HG02642 (cell line): ENCODE measurements at regions not wholly inside any gene's neighbourhood (a gene's known extent, or its start where the extent isn't known, plus 50 kb on each side); places are given as distances from the start of the nearest gene placed in this dataset.
"Not testable (repeated sequence)": the region's sequence is repeated elsewhere in the genome, so short reads cannot be mapped to it uniquely, and the experiment has no call there.

Experiments used
- ATAC-seq: cut with Tn5 transposase; IDR thresholded peaks from one replicate; pipeline ENCODE4 v1.9.1; 2021; ENCODE audit warnings: mild to moderate bottlenecking; ENCODE audit not compliant: unreplicated experiment, poor library complexity

DNA sequence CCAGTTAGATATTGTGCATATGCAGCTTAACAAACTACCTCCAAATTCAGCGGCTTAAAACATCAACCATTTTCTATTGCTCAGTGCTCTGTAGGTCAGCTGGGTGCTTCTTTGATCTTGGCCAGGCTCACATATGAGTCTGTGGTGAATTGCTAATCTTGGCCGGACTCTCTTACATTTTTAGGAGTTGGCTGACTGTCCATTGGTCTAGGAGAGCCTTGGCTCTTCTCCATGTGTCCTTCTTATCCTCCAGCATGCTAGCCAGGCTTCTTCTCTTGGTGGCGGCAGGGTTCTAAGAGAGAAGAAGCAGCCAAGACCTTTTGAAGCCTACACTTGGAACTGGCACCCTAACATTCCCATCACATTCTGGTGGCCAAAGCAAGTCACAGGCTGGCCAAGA lies 174.3 kb upstream of the PWP1 start:
- no peak for ATAC-seq

DNA sequence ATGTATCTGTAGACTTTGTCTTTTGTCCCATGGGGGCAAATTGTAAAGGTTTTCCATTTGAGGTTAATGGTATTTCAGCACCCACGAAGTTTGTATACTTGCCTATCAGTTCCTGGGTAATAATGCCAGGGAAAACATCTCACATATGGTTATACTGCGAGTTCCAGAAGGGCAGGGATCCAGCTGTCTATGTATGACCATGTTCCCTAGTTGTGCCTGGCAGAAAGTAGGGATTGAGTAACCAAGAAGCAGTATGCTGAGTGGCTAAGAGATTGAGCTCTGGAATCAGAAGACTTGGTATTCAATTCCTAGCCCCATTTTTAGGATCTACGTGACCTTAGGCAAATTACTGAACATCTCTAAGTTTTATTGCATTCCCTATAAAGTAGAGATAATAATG lies 173.2 kb upstream of the PWP1 start:
- no peak for ATAC-seq

DNA sequence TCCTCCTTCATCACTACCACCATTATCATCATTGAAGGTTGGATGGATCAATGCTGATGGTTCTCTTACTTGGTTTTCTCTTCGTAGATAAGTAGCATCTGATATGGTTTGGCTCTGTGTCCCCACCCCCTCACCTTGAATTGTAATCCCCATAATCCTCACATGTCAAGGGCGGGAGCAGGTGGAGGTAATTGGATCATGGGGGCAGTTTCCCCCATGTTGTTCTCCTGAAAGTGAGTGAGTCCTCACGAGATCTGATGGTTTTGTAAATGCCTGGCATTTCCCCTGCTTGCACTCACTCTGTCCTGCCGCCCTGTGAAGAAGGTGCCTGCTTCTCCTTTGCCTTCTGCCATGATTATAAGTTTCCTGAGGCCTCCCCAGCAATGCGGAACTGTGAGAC lies 172.4 kb upstream of the PWP1 start:
- ATAC-seq = no peak

DNA sequence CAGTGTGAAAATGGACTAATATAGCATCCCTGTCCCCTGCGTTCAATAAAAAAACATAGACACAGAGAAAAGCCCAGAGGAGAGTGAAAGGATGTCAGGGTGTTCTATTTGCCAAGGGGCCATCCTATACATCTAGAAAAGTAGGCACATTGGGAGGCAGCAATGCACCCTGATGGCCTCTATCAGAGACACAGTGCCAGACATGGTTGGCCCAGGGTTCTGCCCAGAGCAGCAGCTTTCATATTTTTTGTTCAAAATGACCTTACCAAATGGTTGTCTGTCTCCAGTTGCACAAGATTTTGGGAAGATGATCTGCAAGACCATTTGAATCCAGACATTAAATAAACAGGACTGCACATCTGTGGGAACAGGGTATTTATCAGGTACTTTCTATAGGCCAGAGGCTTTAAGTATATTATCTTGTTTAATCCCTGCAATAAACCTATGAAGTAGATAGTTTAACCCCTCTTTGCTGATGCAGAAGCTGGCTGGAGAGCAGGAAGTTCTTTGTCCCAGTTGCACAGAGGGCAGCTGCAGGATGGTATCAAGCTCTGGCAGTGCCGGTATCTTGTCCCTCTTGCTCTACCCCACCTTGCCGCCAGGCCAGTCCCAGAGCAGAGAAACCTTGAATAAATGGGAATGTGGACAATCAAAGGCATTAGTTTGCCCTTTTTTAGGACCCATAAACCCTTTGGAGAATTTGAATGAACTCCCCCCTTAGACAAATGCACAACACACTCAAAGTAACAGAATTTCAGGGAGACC lies 171.8 kb upstream of the PWP1 start:
- ATAC-seq = no peak

DNA sequence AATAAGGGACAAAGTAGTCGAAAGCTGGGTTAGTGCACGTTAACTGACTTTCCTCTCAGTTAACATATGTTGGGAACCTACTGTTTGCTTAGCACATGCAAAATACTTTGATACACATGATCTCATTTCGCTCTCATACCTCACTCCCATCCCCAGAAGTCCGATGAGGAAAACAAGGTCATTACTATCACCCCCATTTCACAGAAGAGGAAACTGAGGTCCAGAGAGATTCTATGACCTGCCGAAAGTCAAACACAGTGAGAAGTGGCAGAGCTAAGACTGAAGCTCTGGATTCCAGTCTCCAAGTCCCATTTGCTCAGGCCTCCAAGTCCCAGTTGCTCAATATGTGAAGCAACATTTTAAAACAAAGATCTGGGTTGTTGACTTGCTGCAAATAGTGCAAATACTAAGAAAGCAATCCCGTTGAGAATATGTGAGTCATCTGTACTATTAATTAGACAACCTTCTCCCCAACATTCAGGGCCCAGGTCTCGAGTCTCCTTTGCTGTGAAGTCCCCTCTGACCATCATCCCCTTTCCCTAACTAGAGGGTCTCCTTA lies 170.6 kb upstream of the PWP1 start:
- no peak for ATAC-seq

DNA sequence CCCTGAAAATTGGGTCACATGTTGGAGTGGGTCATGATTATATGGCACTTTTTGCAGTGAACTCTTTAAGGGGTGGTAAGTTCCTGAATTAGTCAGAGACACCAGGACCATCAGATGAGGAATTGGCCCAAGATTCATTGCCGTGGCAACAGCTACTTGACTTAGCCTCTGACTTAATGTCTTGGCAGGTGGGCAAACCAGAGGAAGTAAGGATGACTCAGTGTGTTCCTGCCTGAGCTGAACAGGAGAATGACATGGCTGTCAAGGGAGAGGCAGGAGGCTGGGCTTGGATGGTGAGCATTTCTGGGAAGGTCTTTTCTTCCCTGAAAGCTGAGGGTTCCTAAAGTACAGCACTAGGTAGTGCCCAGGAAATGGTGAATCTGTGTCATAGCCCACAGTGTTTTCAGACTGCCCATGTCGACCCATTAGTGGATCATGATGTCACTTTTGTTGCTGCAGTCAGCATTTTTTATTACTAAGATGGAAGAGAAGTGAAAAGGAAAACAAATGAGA lies 170.1 kb upstream of the PWP1 start:
- ATAC-seq = no peak

DNA sequence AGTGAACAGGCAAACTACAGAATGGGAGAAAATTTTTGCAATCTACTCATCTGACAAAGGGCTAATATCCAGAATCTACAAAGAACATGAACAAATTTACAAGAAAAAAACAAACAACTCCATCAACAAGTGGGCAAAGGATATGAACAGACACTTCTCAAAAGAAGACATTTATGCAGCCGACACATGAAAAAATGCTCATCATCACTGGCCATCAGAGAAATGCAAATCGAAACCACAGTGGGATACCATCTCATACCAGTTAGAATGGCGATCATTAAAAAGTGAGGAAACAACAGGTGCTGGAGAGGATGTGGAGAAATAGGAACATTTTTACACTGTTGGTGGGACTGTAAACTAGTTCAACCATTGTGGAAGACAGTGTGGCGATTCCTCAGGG lies 167.8 kb upstream of the PWP1 start:
- ATAC-seq = not testable (repeated sequence)

DNA sequence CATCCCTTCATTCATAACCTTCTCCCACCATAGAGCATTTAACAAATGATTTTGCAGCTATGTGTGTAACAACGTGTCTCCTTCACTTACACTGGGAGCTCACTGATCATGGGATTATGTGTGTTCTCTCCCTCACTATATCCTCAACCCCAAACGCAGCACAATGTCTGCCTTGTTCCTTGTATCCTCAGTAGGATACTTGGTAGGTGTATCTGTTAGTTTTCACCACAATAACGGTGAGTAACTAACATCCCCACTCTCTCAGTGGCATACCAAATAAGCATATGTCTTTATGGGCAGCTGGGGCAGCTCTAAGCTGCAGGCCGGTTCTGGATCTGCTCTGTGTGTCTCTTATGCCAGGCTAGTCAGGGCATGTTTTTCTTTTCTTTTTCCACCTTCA lies 166.7 kb upstream of the PWP1 start:
- ATAC-seq = no peak

DNA sequence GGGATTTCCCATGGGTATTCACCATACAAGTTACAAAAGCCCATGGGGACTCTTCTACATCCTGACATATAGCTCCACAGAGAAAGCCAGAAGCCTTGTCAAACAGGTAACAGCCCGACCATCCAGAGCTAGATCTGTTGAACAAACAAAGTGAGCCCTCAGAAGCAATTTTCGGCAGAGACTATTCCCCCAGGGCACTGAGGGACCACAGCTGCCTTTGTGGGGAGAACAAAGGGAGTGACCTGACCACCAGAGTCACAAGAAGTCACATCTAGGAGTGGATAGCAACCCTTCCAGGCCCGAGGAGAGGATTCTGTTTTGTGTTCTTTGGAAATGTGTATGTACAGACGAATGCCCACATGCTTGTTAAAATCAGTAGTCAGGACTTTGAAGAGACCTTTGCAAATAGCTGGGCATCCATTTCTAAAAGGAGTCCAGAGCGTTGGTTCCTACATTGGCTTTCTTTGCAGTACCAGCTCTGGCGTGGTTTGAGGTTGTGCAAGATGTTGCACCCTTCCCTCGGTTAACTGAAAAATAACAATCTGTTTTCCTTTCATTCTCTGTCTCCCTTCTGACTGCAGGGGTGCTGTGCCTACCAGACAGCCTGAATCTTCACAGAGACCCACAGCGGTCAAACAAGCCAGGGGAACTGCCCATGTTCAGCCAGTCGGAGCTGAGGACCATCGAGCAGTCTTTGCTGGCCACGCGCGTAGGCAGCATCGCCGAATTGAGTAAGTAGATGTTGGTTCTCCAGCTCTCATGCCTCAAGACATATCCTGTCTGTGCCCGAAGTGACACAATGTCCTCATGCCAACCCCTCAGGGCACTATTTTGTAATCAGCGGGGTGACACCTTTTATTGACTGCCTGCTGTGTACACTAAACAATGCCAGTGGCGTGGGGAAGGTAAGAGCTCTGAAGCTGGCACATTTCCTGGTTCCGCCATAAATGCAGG lies 165.4 kb upstream of the PWP1 start:
- no peak for ATAC-seq

DNA sequence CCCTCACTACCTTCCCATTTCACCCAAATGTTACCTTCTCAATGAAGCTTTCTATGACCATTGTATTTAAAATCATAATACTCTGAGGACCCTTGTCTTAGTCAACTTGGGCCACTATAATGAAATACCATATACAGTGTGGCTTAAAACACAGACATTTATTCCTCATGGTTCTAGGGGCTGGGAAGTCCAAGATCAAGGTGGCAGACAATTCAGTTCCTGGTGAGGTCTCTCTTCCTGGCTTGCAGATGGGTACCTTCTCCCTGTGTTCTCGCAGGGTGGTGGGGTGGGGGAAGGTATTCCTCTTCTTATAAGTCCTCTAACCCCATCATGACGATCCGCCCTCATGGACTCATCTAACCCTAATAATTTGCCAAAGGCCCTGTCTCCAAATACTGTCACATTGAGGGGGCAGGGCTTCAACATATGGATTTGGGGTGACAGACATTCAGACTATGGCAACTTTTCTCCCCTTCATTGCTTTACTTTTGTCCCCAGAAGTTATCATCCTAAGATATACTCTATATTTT lies 163.7 kb upstream of the PWP1 start:
- no peak for ATAC-seq

DNA sequence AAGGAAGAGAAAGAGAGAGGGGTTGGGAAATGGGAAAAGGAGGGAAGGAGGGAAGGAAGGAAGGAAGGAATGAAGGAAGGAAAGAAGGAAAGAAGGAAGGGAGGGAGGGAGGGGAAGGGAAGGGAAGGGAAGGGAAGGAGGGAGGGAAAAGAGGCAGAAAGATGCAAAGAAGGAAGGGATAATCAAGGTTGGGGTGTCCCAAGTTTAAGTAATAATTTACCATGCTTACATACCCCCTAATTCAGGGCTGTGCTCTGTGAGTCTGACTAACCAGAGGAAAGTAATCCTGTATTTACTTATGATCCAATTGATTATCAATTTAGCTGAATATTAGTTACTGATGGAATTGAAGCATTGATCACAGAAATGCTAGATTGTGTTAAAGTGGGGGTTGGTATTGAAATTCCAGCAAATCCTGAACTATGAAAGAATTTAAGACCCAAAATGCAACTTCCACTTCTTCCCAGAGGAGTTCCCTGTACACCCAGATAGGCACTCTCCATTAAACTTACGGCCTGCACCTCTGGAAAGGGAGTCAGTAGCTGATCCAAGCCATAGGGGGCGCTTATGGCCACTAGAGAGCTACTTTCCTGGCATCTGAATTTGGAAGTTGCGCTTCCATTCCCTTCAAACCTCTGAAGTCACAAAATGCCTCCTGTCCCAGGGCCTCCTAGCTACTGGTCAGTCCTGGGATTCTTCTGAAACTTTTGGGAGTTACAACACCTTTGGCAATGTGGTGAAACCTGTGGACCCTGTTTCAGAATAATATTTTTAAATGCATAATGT lies 162.7 kb upstream of the PWP1 start:
- no peak for ATAC-seq

DNA sequence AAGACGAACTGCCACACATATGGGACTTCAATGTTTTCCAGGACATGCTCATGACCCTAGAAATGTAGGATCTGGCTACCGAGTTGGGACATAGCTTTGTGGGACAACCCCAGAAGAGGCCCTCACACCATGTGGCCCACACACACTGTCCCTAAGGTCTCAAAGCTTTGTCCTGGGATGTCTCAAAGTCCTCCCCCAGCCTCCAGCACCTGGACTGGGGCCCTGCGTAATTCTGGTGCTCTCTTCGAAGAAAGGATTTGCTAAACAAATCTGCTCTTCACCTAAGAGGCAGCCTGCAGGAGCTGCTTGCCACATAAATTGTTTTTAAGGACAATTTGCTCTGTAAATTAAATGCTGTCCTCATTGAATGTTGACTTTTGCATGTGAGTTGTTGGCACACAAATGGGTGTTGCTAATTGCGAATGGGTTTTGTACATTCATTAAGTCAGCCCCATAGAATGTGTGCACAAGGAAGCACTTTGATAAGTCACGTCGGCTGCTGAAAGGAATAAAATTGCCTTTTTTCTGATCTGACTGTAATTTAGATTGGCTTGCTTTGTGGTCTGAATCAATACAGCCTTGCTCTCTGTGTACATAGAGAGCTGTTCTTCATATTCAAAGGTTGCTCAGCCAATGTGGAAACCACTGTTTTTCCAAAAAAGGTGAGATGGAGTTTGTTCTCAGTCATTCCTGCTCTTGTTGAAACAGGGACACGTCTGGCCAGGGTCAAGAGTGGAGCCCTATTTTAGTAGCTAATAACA lies 161.6 kb upstream of the PWP1 start:
- no peak for ATAC-seq

DNA sequence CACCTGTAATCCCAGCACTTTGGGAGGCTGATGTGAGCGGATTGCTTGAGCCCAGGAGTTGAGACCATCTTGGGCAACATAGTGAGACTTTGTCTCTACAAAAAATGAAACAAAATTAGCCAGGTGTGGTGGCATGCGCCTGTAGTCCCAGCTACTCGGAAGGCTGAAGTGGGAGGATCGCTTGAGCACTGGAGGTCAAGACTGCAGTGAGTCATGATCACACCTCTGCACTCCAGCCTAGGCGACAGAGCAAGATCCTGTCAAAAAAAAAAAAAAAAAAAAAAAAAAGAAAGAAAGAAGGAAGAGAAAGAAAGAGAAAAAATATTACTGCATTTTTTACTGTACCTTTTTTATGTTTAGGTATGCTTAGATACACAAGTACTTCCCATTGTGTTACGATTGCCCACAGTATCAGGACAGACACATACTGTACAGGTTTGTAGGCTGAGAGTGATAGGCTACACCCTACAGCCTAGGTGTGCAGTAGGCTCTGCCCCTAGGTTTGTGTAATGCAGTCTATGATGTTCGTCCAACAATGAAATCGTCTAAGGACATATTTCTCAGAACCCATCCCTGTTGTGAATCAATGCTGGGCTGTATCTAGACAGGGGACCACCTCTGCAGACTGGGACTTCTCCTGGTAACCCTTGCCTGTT lies 160.4 kb upstream of the PWP1 start:
- ATAC-seq = no peak

DNA sequence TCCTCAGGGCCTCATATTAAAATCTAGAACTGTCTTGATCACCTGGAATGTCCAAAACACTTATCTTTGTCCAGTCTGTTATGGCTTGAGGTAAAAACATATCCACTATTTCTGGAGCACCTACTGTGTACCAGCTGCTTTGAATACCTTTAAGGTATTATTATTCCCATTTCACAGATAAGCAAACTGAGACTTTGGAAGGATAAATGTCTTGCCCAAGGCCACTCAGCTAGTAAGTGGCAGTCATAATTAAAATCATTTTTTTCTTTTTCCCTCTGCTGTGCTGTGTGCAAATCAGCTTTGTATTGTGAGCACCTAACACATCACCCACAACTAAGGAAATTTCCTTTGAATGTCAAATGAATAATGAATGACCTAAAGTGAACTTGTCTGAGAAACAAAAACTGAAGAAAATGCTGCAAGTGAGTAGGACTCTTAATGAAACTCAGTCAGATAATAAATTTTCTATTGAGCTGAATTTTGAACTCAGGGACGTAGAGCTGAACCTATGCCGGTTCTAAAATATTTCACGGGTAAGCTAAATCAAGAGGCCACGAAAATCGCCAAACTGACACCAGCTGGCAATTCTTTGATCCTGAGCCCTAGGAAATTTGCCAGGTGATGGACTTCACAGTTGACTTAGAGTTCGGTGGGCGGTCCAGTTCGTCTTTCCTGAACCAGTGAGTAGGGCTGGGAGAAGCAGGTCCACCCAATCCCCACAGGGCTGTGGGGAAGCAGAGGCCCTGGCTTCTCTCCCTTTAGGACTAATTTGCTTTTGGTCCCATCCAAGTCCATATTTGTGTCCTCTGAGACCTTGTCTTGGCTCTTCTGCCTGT lies 159.7 kb upstream of the PWP1 start:
- ATAC-seq = no peak

DNA sequence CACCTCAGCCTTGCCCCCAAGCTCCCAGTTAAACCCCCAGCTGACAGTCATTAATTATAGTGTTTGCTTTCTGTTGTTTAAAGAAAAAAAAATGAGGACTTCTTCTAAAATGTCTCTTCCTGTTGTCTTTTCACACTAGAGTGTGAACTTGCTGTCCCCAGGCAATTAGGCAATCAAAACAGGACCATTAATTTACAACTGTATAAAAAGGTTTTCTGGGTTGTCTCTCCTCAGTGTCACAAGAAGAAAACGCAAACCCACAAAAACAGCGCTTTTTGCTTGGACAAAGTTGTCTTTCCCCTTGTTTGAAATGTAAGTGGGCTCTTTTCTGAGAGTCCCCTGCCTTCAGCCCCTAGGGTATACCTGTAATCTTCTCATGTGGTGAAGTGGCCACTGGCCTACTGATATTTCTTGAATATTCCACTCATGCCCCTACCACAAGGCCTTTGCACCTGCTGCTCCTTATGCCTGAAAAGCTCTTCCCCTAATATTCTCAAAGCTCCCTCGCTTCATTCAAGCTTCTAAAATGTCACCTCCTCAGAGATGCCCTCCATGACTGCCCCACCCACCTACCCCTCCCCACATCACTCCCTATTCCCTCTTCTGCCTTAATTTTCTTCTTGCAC lies 158.9 kb upstream of the PWP1 start:
- no peak for ATAC-seq

DNA sequence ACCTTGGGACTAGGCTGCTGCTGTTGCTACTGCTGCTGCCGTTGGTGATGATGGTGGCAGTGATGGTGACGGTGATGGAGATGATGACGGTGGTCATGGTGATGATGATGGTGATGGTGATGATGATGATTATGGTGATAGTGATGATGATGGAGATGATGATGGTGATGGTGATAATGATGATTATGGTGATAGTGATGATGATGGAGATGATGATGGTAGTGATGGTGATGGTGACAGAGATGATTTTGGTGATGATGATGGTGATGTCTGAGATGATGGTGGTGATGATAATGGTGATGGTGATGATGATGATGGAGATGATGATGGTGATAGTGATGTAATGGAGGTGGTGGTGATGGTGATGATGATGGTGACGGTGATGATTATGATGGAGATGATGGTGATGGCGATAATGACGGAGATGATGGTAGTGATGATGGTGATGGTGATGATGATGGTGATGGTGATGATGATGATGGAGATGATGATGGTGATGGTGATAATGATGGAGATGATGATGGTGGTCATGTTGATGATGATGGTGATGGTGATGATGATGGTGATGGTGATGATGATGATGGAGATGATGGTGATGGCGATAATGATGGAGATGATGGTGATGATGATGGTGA lies 156.8 kb upstream of the PWP1 start:
- no peak for ATAC-seq

DNA sequence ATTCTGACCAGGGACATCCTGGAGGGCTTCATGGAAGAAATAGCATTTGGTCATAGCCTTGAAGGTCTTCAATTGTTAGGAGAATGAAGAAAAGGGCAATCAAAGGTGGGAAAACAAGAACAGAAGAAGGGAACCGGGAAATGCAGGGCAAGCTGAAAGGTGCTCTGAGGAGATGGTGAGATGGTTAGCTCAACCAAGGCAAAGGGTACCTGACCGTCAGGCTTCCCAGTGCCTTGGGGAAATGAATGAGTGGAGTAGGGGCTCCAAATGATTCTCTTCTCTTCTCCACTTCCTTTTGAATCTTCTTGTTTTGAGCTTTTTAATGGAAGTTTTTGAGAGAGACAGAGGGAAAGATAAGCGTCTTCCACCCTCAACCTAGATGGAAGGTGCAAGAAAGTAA lies 155.6 kb upstream of the PWP1 start:
- no peak for ATAC-seq
